HG03139 (cell line): ENCODE measurements at regions not wholly inside any gene's neighbourhood (a gene's known extent, or its start where the extent isn't known, plus 50 kb on each side); places are given as distances from the start of the nearest gene placed in this dataset.
"Not testable (repeated sequence)": the region's sequence is repeated elsewhere in the genome, so short reads cannot be mapped to it uniquely, and the experiment has no call there.

ENCODE experiments used
- ATAC-seq: cut with Tn5 transposase; IDR thresholded peaks from one replicate; pipeline ENCODE4 v1.9.1; 2021; ENCODE audit not compliant: unreplicated experiment

GRCh38 chr4:189215574-189215973, 725.1 kb upstream of the FRG1 start:
- ATAC-seq = no peak

- ATAC-seq = no peak
Measured at GRCh38 chr4:189221691-189222090, 719.0 kb upstream of the FRG1 start.

GRCh38 chr4:189228726-189229125, 711.9 kb upstream of the FRG1 start:
- no peak for ATAC-seq

GRCh38 chr4:189232274-189232673, 708.4 kb upstream of the FRG1 start:
- ATAC-seq = no peak

- ATAC-seq = not testable (repeated sequence)
Measured at GRCh38 chr4:189233754-189234153, 706.9 kb upstream of the FRG1 start.

- not testable (repeated sequence) for ATAC-seq
Measured at GRCh38 chr4:189234948-189235347, 705.7 kb upstream of the FRG1 start.

- ATAC-seq = no peak
Measured at GRCh38 chr4:189235599-189235998, 705.1 kb upstream of the FRG1 start.

GRCh38 chr4:189236321-189236720, 704.4 kb upstream of the FRG1 start:
- ATAC-seq = not testable (repeated sequence)

- ATAC-seq = no peak
Measured at GRCh38 chr4:189237340-189237739, 703.3 kb upstream of the FRG1 start.

GRCh38 chr4:189255636-189256035, 685.0 kb upstream of the FRG1 start:
- ATAC-seq = no peak

GRCh38 chr4:189261475-189261874, 679.2 kb upstream of the FRG1 start:
- no peak for ATAC-seq

- no peak for ATAC-seq
Measured at GRCh38 chr4:189265515-189265914, 675.2 kb upstream of the FRG1 start.

GRCh38 chr4:189267312-189267965, 673.2 kb upstream of the FRG1 start:
- ATAC-seq = no peak

GRCh38 chr4:189278597-189279165, 662.0 kb upstream of the FRG1 start:
- ATAC-seq = no peak

- no peak for ATAC-seq
Measured at GRCh38 chr4:189279188-189279587, 661.5 kb upstream of the FRG1 start.

GRCh38 chr4:189285377-189285776, 655.3 kb upstream of the FRG1 start:
- no peak for ATAC-seq

GRCh38 chr4:189291939-189292338, 648.7 kb upstream of the FRG1 start:
- no peak for ATAC-seq

- ATAC-seq = no peak
Measured at GRCh38 chr4:189293459-189293858, 647.2 kb upstream of the FRG1 start.

GRCh38 chr4:189294574-189294973, 646.1 kb upstream of the FRG1 start:
- ATAC-seq = no peak

GRCh38 chr4:189299706-189300105, 641.0 kb upstream of the FRG1 start:
- ATAC-seq = no peak

GRCh38 chr4:189301692-189302091, 639.0 kb upstream of the FRG1 start:
- no peak for ATAC-seq

GRCh38 chr4:189302719-189303118, 638.0 kb upstream of the FRG1 start:
- ATAC-seq = no peak

GRCh38 chr4:189304167-189304566, 636.5 kb upstream of the FRG1 start:
- no peak for ATAC-seq
